MM.1S (cell line): ENCODE measurements at regions not wholly inside any gene's neighbourhood (a gene's known extent, or its start where the extent isn't known, plus 50 kb on each side); places are given as distances from the start of the nearest gene placed in this dataset.

Source experiments
- DNase-seq: peaks from one replicate; pipeline ENCODE4 v3.0.0-alpha.2; 2015
- H2AFZ ChIP-seq: fragments of 300-600 bp; sonication (generic); 2 replicates; pipeline ENCODE4 v1.6.0; 2016; ENCODE audit warnings: antibody characterized with exemption, low read length
- H3F3A ChIP-seq: fragments of 300-600 bp; sonication (generic); 2 replicates; pipeline ENCODE4 v1.6.1; 2016; ENCODE audit warnings: mild to moderate bottlenecking, antibody characterized with exemption, low read length, moderate library complexity, mixed read lengths; ENCODE audit not compliant: insufficient read depth
- H3K27ac ChIP-seq: fragments of 300-600 bp; sonication (generic); 2 replicates; pipeline ENCODE4 v1.5.1; 2016; ENCODE audit warnings: mild to moderate bottlenecking, low read length
- H3K27me3 ChIP-seq: fragments of 300-600 bp; sonication (generic); replicated peaks from 2 replicates; pipeline ENCODE4 v1.6.0; 2016; ENCODE audit warnings: low read length; ENCODE audit not compliant: insufficient read depth
- H3K36me3 ChIP-seq: fragments of 300-600 bp; sonication (generic); replicated peaks from 2 replicates; pipeline ENCODE4 v1.6.1; 2016; ENCODE audit warnings: mild to moderate bottlenecking, low read length, mixed read lengths; ENCODE audit not compliant: insufficient read depth
- H3K4me1 ChIP-seq: fragments of 300-600 bp; sonication (generic); 2 replicates; pipeline ENCODE4 v1.6.1; 2016; ENCODE audit warnings: low read length, mixed read lengths
- H3K4me2 ChIP-seq: fragments of 300-600 bp; sonication (generic); 2 replicates; pipeline ENCODE4 v1.6.0; 2016; ENCODE audit warnings: low read depth, low read length
- H3K4me3 ChIP-seq: fragments of 300-600 bp; sonication (generic); 2 replicates; pipeline ENCODE4 v1.5.1; 2016; ENCODE audit warnings: low read length, mixed read lengths
- H3K79me2 ChIP-seq: fragments of 300-600 bp; sonication (generic); 2 replicates; pipeline ENCODE4 v1.6.1; 2016; ENCODE audit warnings: mixed run types, low read length, mixed read lengths
- H3K9ac ChIP-seq: fragments of 300-600 bp; sonication (generic); 2 replicates; pipeline ENCODE4 v1.6.1; 2016; ENCODE audit warnings: low read length, mixed read lengths
- H3K9me2 ChIP-seq: fragments of 300-600 bp; sonication (generic); replicated peaks from 2 replicates; pipeline ENCODE4 v1.6.1; 2016; ENCODE audit warnings: mild to moderate bottlenecking, low read length, mixed read lengths; ENCODE audit not compliant: insufficient read depth
- H3K9me3 ChIP-seq: fragments of 300-600 bp; sonication (generic); replicated peaks from 2 replicates; pipeline ENCODE4 v1.6.1; 2016; ENCODE audit warnings: mild to moderate bottlenecking, low read length, mixed read lengths; ENCODE audit not compliant: insufficient read depth
- H4K20me1 ChIP-seq: fragments of 300-600 bp; sonication (generic); 2 replicates; pipeline ENCODE4 v1.6.1; 2016; ENCODE audit warnings: mild to moderate bottlenecking, low read length, moderate library complexity, mixed read lengths; ENCODE audit not compliant: insufficient read depth
- CTCF ChIP-seq: fragments of 300-600 bp; sonication (generic); IDR thresholded peaks from 2 replicates; pipeline ENCODE4 v1.5.1; 2016; ENCODE audit warnings: antibody characterized with exemption, low read length, mixed read lengths
- EZH2 ChIP-seq: fragments of 300-600 bp; sonication (generic); optimal IDR thresholded peaks from 2 replicates; pipeline ENCODE3; 2017; ENCODE audit warnings: low read depth, mild to moderate bottlenecking, antibody characterized with exemption, low read length, mixed read lengths
- EZH2phosphoT487 ChIP-seq: fragments of 300-600 bp; sonication (generic); IDR thresholded peaks from 2 replicates; pipeline ENCODE4 v1.6.1; 2018; ENCODE audit warnings: antibody characterized with exemption, low read length

- TF ChIP-seq EZH2phosphoT487, result no peak
- no peak for TF ChIP-seq CTCF
- no peak for TF ChIP-seq EZH2
- no peaks in the 10 kb centered on the region for H3K27me3 ChIP-seq
- H3K27ac ChIP-seq, result no peak overlapping the region
- no peaks in the 10 kb centered on the region for H3K36me3 ChIP-seq
- no peaks in the 10 kb centered on the region for H3K9me3 ChIP-seq
- H3K4me1 ChIP-seq, result no peaks in the 10 kb centered on the region
- H3K9me2 ChIP-seq, result no peaks in the 10 kb centered on the region
- H2AFZ ChIP-seq, result no peak overlapping the region
- no peak for DNase-seq
- no peak overlapping the region for H3K4me3 ChIP-seq
- H3F3A ChIP-seq, result no peaks in the 10 kb centered on the region
- H3K9ac ChIP-seq, result no peak overlapping the region
- H3K4me2 ChIP-seq, result no peak overlapping the region
- H4K20me1 ChIP-seq, result no peaks in the 10 kb centered on the region
- H3K79me2 ChIP-seq, result no peaks in the 10 kb centered on the region
Measured at GRCh38 chr10:84822931-84823630, 494.7 kb downstream of the CCSER2 start.

GRCh38 chr10:84824525-84824924 lies 496.1 kb downstream of the CCSER2 start:
- no peak overlapping the region for H3K9ac ChIP-seq
- no peak overlapping the region for H3K4me3 ChIP-seq
- no peak overlapping the region for H3K4me2 ChIP-seq
- no peaks in the 10 kb centered on the region for H3K9me3 ChIP-seq
- H3K9me2 ChIP-seq, result no peaks in the 10 kb centered on the region
- no peaks in the 10 kb centered on the region for H3K27me3 ChIP-seq
- no peaks in the 10 kb centered on the region for H3K36me3 ChIP-seq
- no peaks in the 10 kb centered on the region for H3K4me1 ChIP-seq
- H3F3A ChIP-seq, result no peaks in the 10 kb centered on the region
- no peak overlapping the region for H3K27ac ChIP-seq
- no peaks in the 10 kb centered on the region for H3K79me2 ChIP-seq
- no peak overlapping the region for H2AFZ ChIP-seq
- no peak for TF ChIP-seq EZH2
- no peak for TF ChIP-seq CTCF
- TF ChIP-seq EZH2phosphoT487, result no peak
- no peak for DNase-seq
- no peaks in the 10 kb centered on the region for H4K20me1 ChIP-seq

GRCh38 chr10:84825330-84825729 lies 496.9 kb downstream of the CCSER2 start:
- Histone ChIP-seq H3K9me2 (no peaks in the 10 kb centered on the region), H3K27ac (no peak overlapping the region), H3K4me2 (no peak overlapping the region), H3F3A (no peaks in the 10 kb centered on the region), H3K79me2 (no peaks in the 10 kb centered on the region), H3K27me3 (no peaks in the 10 kb centered on the region), H4K20me1 (no peaks in the 10 kb centered on the region), H3K4me1 (no peaks in the 10 kb centered on the region), H3K9ac (no peak overlapping the region), H3K4me3 (no peak overlapping the region), H2AFZ (no peak overlapping the region), H3K36me3 (no peaks in the 10 kb centered on the region), H3K9me3 (no peaks in the 10 kb centered on the region)
- TF ChIP-seq EZH2 (no peak), EZH2phosphoT487 (no peak), CTCF (no peak)
- no peak for DNase-seq
